T-helper 17 cell (primary cell): ENCODE measurements at regions not wholly inside any gene's neighbourhood (a gene's known extent, or its start where the extent isn't known, plus 50 kb on each side); places are given as distances from the start of the nearest gene placed in this dataset.

Experiments
- ATAC-seq: fragments of 150-1000 bp; cut with Tn5 transposase; 2 replicates; pipeline ENCODE4 v1.10.0; 2021; ENCODE audit warnings: mild to moderate bottlenecking, moderate library complexity
- DNase-seq, 3 donors: peaks; one replicate each; pipeline versions ENCODE4 v3.0.0 to v3.0.0-alpha.2; 2020 to 2021
- H3K9me3 ChIP-seq: one replicate; pipeline ENCODE4 v1.7.0; 2013; ENCODE audit warnings: low read length, mild to moderate bottlenecking; ENCODE audit not compliant: control insufficient read depth, poor library complexity, severe bottlenecking
- H3K27ac Mint-ChIP-seq: one replicate; pipeline ENCODE4 v1.8.0; 2022; ENCODE audit warnings: mild to moderate bottlenecking, moderate library complexity, mixed read lengths
- H3K27me3 Mint-ChIP-seq: one replicate; pipeline ENCODE4 v1.8.0; 2022; ENCODE audit warnings: mixed read lengths
- H3K36me3 Mint-ChIP-seq: one replicate; pipeline ENCODE4 v1.8.0; 2022; ENCODE audit warnings: low read depth, mixed read lengths
- H3K4me1 Mint-ChIP-seq: one replicate; pipeline ENCODE4 v1.8.0; 2022; ENCODE audit warnings: mild to moderate bottlenecking, mixed read lengths
- H3K4me3 Mint-ChIP-seq: one replicate; pipeline ENCODE4 v1.8.0; 2022; ENCODE audit warnings: mild to moderate bottlenecking, moderate library complexity, mixed read lengths

DNA sequence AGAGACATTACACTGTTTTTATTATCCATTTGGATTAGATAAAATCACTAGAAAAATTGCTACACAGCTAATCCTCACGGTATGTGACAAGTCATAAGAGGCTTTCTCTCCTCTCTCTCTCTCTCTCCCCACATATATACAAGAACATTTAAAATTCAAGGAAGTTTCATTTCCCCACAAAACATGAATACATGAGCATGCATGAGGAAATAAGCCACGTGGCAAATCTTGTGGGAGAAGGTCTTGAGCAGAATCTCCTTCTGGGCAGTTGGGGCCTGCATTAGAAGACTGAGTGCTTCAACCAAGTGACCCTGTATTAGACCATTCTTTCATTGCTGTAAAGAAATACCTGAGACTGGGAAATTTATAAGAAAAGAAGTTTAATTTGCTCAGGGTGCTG is 1313.1 kb downstream of the MRPL39 start:
- Mint-ChIP-seq H3K4me3 (no peak overlapping the region), H3K27ac (no peak overlapping the region)
- no peak for DNase-seq

DNA sequence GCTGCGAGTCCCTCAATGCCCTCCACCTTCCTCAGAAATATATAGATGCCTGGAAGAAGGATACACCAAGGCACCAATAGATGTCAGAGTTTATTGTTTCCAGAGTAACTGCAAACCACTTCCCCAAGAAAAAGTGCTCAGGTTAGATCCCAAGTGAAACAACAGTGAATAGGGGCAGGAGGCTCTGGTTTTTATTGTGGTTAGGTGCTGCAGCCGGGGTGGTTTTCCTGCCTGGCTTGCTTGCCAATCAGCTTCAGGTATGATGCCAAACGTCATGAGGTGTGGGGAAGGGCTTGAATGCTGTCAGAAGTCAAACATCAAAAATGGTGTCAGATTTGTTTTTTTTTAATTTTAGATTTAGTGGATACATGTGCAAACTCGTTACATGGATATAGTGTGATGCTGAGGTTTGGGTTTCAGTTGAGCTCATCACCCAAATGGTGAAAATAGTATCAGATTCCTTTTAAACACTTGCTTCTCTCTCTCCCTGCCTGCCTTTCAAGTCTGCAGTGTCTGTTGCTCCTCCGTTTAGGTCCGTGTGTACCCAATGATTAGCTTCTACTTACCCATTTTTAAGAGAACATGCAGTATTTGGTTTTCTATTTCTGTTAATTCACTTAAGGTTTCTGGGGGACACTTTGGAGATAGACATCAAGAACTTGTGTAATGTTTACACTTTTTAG is 1317.0 kb downstream of the MRPL39 start:
- Mint-ChIP-seq H3K27ac (no peak overlapping the region), H3K27me3 (no peaks in the 10 kb centered on the region), H3K4me1 (peaks cover 3% of the 10 kb centered on the region), H3K4me3 (peak overlapping the region; percentile 1), H3K36me3 (no peaks in the 10 kb centered on the region)
- ATAC-seq (peak; percentile 97), DNase-seq (peak in 1 of 3 donors; percentile 12)
- no peaks in the 10 kb centered on the region for H3K9me3 ChIP-seq

More for the DNA sequence above, 1313.1 kb downstream of the MRPL39 start:
- Mint-ChIP-seq H3K36me3 (no peaks in the 10 kb centered on the region), H3K4me1 (peaks cover 3% of the 10 kb centered on the region), H3K27me3 (no peaks in the 10 kb centered on the region)
- H3K9me3 ChIP-seq, result no peaks in the 10 kb centered on the region
- ATAC-seq, result no peak

DNA sequence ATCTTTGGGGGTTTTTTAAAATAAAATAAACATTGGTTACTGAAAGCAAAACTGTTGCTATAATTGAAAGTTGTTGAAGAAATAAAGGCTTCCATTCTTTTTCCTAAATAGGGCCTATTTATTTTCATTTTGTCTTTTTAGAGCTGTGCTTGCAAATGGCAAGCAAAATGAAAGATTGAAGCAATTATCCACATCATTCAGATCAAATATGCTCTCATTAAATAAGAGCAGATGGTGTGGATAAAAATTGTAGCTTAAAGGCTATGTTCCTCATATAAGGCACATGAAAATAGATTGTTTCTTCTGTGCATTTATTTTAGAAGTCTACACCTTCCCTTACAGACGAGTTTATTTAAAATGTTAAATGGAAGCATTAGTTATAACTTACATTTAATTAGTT is 1317.7 kb downstream of the MRPL39 start:
- no peaks in the 10 kb centered on the region for H3K9me3 ChIP-seq
- no peaks in the 10 kb centered on the region for H3K36me3 Mint-ChIP-seq
- H3K4me3 Mint-ChIP-seq, result no peak overlapping the region
- ATAC-seq (no peak), DNase-seq (no peak)
- no peaks in the 10 kb centered on the region for H3K27me3 Mint-ChIP-seq
- no peak overlapping the region for H3K27ac Mint-ChIP-seq
- peaks cover 3% of the 10 kb centered on the region for H3K4me1 Mint-ChIP-seq

DNA sequence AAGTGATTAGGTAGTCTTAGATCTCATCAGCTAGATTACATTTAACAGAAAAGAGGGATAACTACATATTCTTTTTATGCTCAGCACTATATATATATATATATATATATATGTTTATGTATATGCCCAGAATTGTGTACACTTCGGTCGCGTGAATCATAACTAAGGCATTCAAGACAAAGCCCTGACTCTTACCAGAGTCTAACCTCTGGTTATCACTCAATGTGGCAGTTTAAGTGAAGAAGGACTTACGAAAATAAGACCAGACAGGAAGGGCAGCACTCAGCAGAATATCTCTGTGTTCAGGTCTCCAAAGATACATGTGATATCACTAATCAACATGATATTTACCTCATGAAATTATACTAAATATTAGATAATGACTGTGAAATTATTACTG is 1326.7 kb downstream of the MRPL39 start:
- ATAC-seq (no peak), DNase-seq (no peak)
- no peak overlapping the region for H3K4me3 Mint-ChIP-seq
- H3K27me3 Mint-ChIP-seq, result no peaks in the 10 kb centered on the region
- no peaks in the 10 kb centered on the region for H3K9me3 ChIP-seq
- H3K27ac Mint-ChIP-seq, result no peak overlapping the region
- H3K36me3 Mint-ChIP-seq, result no peaks in the 10 kb centered on the region
- H3K4me1 Mint-ChIP-seq, result no peaks in the 10 kb centered on the region

DNA sequence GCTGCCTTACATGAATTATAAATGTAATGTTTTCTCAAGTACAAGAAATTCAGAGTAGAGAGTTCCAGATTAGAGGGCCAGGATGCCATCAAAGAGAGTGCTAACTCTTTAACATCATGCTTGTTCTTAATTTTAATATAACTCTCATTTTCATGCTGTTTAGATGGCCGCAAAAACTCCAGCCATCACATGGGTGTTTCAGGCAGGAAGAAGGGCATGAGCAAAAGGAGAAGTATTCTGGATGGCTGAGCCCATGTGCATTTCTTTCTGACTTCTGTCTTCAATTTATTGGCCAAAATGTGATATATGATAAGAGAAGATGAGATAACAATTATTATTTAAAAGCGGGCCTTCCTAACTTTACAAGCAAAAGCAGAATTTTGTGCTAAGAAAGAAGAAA is 1328.6 kb downstream of the MRPL39 start:
- Mint-ChIP-seq H3K4me1 (no peaks in the 10 kb centered on the region), H3K27ac (no peak overlapping the region), H3K36me3 (no peaks in the 10 kb centered on the region), H3K4me3 (no peak overlapping the region), H3K27me3 (no peaks in the 10 kb centered on the region)
- H3K9me3 ChIP-seq, result no peaks in the 10 kb centered on the region
- ATAC-seq (no peak), DNase-seq (no peak)

DNA sequence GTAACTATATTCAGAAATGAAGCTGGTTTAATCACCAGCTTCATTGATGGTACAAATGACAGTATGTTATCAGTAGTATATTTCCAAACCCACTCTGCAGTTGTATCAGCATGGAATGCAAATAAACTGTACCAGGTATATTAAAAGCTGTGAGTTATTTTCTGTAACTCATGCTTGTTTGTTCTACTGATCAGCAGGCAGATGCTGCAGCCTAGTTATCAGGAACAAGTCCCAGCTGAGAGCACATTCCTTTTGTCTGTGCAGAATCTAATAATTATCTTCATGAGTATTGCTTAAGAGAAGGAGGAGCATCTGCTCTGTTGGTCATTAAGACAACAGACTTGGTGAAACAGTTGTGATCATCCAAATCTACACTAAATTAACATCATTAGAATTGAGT is 1331.1 kb downstream of the MRPL39 start:
- Mint-ChIP-seq H3K36me3 (no peaks in the 10 kb centered on the region), H3K4me1 (no peaks in the 10 kb centered on the region), H3K27me3 (no peaks in the 10 kb centered on the region), H3K4me3 (no peak overlapping the region), H3K27ac (no peak overlapping the region)
- DNase-seq (no peak), ATAC-seq (no peak)
- no peaks in the 10 kb centered on the region for H3K9me3 ChIP-seq

DNA sequence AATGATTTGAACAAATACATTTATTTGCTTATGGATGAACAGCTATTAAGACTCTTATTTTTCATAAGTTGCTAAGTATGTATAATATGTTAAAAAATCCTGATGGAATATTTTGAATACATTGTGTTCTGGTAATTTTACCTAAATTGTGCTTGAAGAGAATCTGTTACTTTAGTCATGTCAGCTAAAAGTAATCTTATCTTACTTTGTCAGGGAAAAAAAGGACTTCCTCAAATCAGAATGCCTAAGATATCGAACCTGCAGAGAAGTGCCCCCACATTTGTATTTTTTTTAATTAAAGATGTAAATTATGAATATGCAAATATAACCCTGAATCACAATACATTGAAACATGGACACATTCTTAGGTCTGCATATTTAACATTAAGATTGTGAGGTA is 1331.7 kb downstream of the MRPL39 start:
- ATAC-seq (no peak), DNase-seq (no peak)
- H3K27ac Mint-ChIP-seq, result no peak overlapping the region
- no peaks in the 10 kb centered on the region for H3K9me3 ChIP-seq
- H3K36me3 Mint-ChIP-seq, result no peaks in the 10 kb centered on the region
- no peak overlapping the region for H3K4me3 Mint-ChIP-seq
- H3K27me3 Mint-ChIP-seq, result no peaks in the 10 kb centered on the region
- H3K4me1 Mint-ChIP-seq, result no peaks in the 10 kb centered on the region

DNA sequence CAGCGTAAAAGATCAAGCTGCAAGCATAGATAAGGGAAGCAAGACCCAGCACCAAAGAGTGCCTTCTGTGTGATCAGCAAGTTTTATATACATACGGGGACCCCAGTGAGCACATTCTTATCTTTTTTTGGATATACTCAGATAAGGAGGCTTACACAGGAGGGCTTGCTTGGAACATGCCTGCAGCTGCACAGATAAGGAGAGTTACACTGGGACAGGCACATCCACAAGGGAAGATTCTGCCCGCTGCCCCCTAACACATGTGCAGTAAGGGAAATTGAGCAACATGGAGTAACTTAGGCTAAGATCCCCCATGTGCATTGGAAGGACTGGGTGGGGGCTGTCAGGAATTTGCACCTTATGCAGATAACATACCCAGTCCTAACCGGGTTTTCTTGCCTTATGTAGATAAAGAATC is 1334.8 kb downstream of the MRPL39 start:
- no peaks in the 10 kb centered on the region for H3K36me3 Mint-ChIP-seq
- DNase-seq (no peak), ATAC-seq (no peak)
- no peaks in the 10 kb centered on the region for H3K9me3 ChIP-seq
- H3K4me3 Mint-ChIP-seq, result no peak overlapping the region
- H3K27me3 Mint-ChIP-seq, result no peaks in the 10 kb centered on the region
- H3K27ac Mint-ChIP-seq, result no peak overlapping the region
- no peaks in the 10 kb centered on the region for H3K4me1 Mint-ChIP-seq

DNA sequence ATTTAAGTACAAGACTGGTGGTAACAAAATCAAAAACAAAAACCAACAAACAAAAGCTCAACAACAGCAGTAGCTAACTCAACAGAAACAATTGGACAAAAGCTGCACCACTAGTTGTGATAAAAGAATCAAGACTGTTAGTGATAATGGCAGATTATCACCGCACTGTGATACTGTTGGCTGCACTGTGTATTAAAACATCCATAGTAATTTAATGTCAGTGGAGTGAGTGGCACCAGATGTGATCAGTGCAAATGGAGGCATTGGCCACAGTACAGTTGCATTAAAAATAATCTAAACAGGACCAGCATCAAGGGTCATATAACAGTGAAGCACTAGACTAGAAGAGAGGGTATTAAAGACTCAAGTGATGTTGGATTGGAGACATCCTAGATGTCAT is 1341.3 kb downstream of the MRPL39 start:
- no peak for ATAC-seq
- H3K27ac Mint-ChIP-seq, result no peak overlapping the region
- H3K27me3 Mint-ChIP-seq, result no peaks in the 10 kb centered on the region

DNA sequence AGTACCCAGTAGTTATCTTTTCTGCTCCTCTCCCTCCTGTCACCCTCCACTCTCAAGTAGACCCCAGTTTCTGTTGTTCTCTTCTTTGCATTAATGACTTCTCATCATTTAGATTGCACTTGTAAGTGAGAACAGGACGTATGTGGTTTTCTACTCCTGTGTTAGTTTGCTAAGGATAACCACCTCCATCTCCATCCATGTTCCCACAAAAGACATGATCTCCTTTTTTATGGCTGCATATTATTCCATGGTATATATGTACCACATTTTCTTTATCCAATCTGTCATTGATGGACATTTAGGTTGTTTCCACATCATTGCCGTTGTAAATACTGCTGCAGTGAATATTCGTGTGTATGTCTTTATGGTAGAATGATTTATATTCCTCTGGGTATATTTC is 1346.5 kb downstream of the MRPL39 start:
- Mint-ChIP-seq H3K27ac (no peak overlapping the region), H3K36me3 (no peaks in the 10 kb centered on the region), H3K4me1 (no peaks in the 10 kb centered on the region), H3K27me3 (no peaks in the 10 kb centered on the region), H3K4me3 (no peak overlapping the region)
- no peak for ATAC-seq
- DNase-seq, result no peak
- no peaks in the 10 kb centered on the region for H3K9me3 ChIP-seq

More for the DNA sequence above, 1341.3 kb downstream of the MRPL39 start:
- no peaks in the 10 kb centered on the region for H3K9me3 ChIP-seq
- no peaks in the 10 kb centered on the region for H3K36me3 Mint-ChIP-seq
- DNase-seq, result no peak
- no peaks in the 10 kb centered on the region for H3K4me1 Mint-ChIP-seq
- no peak overlapping the region for H3K4me3 Mint-ChIP-seq

DNA sequence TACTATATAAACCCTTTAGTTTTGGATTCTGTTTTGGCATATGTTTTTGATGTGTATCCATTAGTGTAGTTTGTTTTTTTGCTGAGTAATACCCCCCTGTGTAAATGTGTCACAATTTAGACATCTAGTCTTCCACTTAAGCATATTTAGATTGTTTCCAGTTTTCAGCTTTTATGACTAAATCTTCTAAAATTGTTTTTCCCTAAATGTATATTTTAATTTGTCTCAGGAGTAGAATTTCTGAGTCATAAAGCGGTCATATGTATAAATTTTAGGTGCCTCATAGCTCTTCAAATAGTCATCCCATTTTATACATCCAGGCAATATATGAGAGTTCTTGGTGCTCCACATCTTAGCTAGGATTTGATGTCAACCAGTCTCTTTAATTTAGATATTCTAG is 1348.0 kb downstream of the MRPL39 start:
- Mint-ChIP-seq H3K27ac (no peak overlapping the region), H3K4me1 (no peaks in the 10 kb centered on the region), H3K36me3 (no peaks in the 10 kb centered on the region), H3K4me3 (no peak overlapping the region), H3K27me3 (no peaks in the 10 kb centered on the region)
- no peak for DNase-seq
- no peaks in the 10 kb centered on the region for H3K9me3 ChIP-seq
- ATAC-seq, result no peak

DNA sequence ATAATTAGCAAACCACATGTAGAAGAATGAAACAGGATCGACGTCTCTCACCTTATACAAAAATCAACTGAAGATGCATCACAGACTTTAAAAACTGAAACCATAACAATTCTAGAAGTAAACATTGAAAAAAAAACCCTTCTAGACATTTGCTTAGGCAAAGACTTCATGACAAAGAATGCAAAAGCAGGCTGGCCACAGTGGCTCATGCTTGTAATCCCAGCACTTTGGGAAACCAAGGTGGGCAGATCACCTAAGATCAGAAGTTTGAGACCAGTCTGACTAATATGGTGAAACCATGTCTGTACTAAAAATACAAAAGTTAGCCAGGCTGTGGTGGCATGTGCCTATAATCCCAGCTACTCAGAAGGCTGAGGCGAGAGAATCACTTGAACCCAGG is 1351.7 kb downstream of the MRPL39 start:
- ATAC-seq, result no peak
- no peaks in the 10 kb centered on the region for H3K27me3 Mint-ChIP-seq
- H3K4me1 Mint-ChIP-seq, result no peaks in the 10 kb centered on the region
- no peaks in the 10 kb centered on the region for H3K36me3 Mint-ChIP-seq
- no peak for DNase-seq
- no peak overlapping the region for H3K27ac Mint-ChIP-seq
- no peak overlapping the region for H3K4me3 Mint-ChIP-seq
- no peaks in the 10 kb centered on the region for H3K9me3 ChIP-seq

DNA sequence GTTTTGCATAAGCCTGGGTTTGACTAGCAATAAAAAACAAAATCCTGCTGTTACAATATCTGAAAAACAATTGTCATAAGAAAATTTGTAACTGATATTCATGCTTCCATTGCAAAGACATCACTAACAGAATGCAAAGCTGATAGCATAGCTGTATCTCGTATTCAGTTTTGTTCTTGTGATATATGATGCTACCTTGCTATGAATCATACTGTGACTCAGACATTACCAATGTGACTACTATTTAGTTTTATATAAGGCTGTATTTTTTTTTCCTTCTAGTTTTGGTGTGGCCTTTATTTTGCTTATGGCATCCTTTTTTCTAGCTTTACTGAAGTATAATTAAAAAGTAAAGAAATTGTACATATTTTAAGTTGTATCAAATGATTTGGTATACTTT is 1381.8 kb downstream of the MRPL39 start:
- H3K4me3 Mint-ChIP-seq, result no peak overlapping the region
- no peak for DNase-seq
- no peak overlapping the region for H3K27ac Mint-ChIP-seq
- no peaks in the 10 kb centered on the region for H3K36me3 Mint-ChIP-seq
- no peak for ATAC-seq
- H3K27me3 Mint-ChIP-seq, result no peaks in the 10 kb centered on the region
- H3K4me1 Mint-ChIP-seq, result no peaks in the 10 kb centered on the region
- no peaks in the 10 kb centered on the region for H3K9me3 ChIP-seq

DNA sequence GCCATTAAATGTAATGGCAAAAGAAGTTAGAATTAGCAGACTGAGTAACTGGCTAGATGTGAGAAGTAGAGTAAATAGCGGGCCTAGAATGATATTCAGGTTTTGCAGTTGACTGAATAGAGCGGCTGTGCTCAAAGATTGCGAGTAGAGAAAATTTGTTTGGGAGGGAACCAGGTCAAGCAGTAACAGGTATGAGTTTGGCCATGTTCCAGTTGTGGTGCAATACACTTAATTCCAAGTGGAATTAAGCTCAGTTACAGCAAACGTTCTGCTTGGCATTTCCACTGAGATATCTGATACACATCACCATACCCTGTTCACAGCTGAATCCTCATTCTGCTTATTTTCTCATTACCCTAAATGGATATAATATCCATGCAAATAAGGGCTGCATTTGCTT is 1382.9 kb downstream of the MRPL39 start:
- no peaks in the 10 kb centered on the region for H3K36me3 Mint-ChIP-seq
- no peak for DNase-seq
- ATAC-seq, result no peak

More for the DNA sequence above, 1382.9 kb downstream of the MRPL39 start:
- no peaks in the 10 kb centered on the region for H3K9me3 ChIP-seq
- Mint-ChIP-seq H3K4me3 (no peak overlapping the region), H3K27me3 (no peaks in the 10 kb centered on the region), H3K4me1 (no peaks in the 10 kb centered on the region), H3K27ac (no peak overlapping the region)
